Ishikawa (cell line): ENCODE measurements at regions not wholly inside any gene's neighbourhood (a gene's known extent, or its start where the extent isn't known, plus 50 kb on each side); places are given as distances from the start of the nearest gene placed in this dataset.
A peak's percentile ranks its signal among the peaks of the same experiment; 100 is the strongest.

Source experiments
- CEBPB ChIP-seq: IDR thresholded peaks from 2 replicates; pipeline ENCODE4 v1.6.1; 2012
- CREB1 ChIP-seq: IDR thresholded peaks from 2 replicates; pipeline ENCODE4 v1.6.1; 2012; ENCODE audit warnings: low read depth
- EGR1 ChIP-seq: IDR thresholded peaks from 2 replicates; pipeline ENCODE4 v1.6.1; 2012
- EP300 ChIP-seq: IDR thresholded peaks from 2 replicates; pipeline ENCODE4 v1.6.1; 2012; ENCODE audit warnings: borderline replicate concordance
- FOXM1 ChIP-seq: IDR thresholded peaks from 2 replicates; pipeline ENCODE4 v1.6.1; 2012; ENCODE audit warnings: low read depth, borderline replicate concordance
- NFIC ChIP-seq: IDR thresholded peaks from 2 replicates; pipeline ENCODE4 v1.6.1; 2012
- RAD21 ChIP-seq: IDR thresholded peaks from 2 replicates; pipeline ENCODE4 v1.6.1; 2012; ENCODE audit warnings: low read depth
- TAF1 ChIP-seq: IDR thresholded peaks from 2 replicates; pipeline ENCODE4 v1.6.1; 2012; ENCODE audit warnings: low read depth, mild to moderate bottlenecking
- TCF12 ChIP-seq: IDR thresholded peaks from 2 replicates; pipeline ENCODE4 v1.6.1; 2012; ENCODE audit warnings: low read depth
- TEAD4 ChIP-seq: IDR thresholded peaks from 2 replicates; pipeline ENCODE4 v1.6.1; 2012
- YY1 ChIP-seq: IDR thresholded peaks from 2 replicates; pipeline ENCODE4 v1.6.1; 2012; ENCODE audit warnings: low read depth
- ZBTB7A ChIP-seq: IDR thresholded peaks from 2 replicates; pipeline ENCODE4 v1.6.1; 2012; ENCODE audit warnings: low read depth
- TF ChIP-seq, protein P1 (sequence below): IDR thresholded peaks from 2 replicates; pipeline ENCODE4 v1.6.1; 2012
- TF ChIP-seq, protein P2 (sequence below): IDR thresholded peaks from 2 replicates; pipeline ENCODE4 v1.6.1; 2012
- TF ChIP-seq, protein P3 (sequence below): IDR thresholded peaks from 2 replicates; pipeline ENCODE4 v1.6.1; 2012; ENCODE audit warnings: low read depth, mild to moderate bottlenecking

DNA sequence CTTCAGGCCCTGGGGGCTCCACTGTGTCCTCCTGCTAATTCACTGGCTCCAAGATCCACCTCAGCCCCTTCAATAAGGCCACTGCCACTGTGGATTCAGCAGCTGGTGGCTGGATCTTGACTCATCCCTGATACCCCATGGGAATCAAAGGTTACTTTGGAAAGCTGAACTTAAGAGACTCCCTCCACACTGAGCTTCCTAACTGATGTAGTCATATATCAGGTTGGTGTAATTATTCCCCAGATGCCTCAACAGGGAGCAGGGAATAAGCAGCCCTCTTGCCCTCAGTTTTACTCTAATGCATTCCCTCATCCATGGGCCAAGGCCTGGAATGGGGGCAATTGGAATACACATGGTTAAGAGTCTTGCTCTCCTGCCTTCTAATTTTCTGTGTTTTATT lies 164.6 kb downstream of the FASLG start:
- TF ChIP-seq TCF12: no peak
- TF ChIP-seq, protein P1, sequence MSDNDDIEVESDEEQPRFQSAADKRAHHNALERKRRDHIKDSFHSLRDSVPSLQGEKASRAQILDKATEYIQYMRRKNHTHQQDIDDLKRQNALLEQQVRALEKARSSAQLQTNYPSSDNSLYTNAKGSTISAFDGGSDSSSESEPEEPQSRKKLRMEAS: no peak
- TF ChIP-seq TEAD4: no peak
- TF ChIP-seq FOXM1: no peak
- TF ChIP-seq RAD21: no peak
- no peak for TF ChIP-seq ZBTB7A
- TF ChIP-seq NFIC: no peak
- no peak for TF ChIP-seq TAF1
- no peak for TF ChIP-seq YY1
- no peak for TF ChIP-seq CREB1

DNA sequence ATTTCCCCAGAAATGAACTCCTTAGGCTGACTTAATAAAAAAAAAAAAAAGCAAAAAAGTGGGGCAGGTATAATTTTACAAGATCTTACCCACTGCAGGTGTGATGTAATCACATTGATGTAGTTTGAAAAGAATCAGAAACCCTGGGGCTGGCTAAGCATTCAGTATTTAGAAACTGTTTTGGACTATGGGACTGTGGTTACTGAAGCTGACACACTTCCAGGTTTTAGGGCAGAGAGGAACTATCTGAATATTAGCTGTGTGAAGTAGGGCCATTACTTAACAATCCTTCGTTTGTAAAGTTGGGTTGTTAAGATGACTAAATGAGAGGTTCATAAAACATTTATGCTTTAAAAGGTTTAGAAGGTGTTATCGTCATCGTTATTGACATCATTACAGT lies 165.3 kb downstream of the FASLG start:
- TF ChIP-seq NFIC: no peak
- no peak for TF ChIP-seq RAD21
- TF ChIP-seq EGR1: no peak
- TF ChIP-seq, protein P1: no peak
- no peak for TF ChIP-seq FOXM1
- TF ChIP-seq ZBTB7A: no peak
- TF ChIP-seq TAF1: no peak
- TF ChIP-seq TEAD4: no peak
- TF ChIP-seq CREB1: no peak
- no peak for TF ChIP-seq TCF12
- TF ChIP-seq CEBPB: no peak
- TF ChIP-seq, protein P2, sequence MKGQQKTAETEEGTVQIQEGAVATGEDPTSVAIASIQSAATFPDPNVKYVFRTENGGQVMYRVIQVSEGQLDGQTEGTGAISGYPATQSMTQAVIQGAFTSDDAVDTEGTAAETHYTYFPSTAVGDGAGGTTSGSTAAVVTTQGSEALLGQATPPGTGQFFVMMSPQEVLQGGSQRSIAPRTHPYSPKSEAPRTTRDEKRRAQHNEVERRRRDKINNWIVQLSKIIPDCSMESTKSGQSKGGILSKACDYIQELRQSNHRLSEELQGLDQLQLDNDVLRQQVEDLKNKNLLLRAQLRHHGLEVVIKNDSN: no peak
- no peak for TF ChIP-seq YY1

DNA sequence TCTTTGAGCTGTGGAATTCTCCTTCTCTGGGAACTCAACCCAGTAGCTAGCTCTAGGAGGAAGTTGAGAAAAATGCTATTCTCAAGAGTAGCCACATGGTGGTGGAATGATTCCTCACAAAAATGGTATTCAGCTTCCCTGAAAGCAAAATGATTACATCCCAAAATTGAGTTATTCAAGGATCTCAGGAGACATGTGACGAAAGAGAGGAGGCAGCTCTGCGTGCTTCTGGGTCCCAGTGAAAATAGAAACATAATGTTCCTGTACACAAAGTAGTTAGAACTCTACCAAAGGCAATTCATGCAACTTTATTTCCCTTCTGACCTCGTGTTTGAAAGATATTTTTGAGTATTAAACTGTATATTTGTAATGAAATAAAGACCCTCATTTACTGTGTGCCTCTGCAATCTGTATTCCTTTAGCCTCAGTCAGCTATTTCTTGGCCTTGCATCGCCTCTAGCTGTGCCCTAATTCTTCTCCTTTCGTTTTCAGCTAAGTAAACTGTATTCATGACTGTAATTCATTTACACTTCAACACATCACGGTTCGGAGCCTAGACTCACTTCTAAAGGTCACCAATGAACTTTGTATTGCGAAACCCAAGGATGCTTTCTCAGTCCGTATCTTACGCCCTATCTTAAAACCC lies 167.3 kb downstream of the FASLG start:
- TF ChIP-seq, protein P2: no peak
- TF ChIP-seq YY1 (no peak), TAF1 (no peak), CEBPB (peak; percentile 27; the same call in 1 of the 2 replicates), RAD21 (peak; percentile 81), EP300 (no peak)

DNA sequence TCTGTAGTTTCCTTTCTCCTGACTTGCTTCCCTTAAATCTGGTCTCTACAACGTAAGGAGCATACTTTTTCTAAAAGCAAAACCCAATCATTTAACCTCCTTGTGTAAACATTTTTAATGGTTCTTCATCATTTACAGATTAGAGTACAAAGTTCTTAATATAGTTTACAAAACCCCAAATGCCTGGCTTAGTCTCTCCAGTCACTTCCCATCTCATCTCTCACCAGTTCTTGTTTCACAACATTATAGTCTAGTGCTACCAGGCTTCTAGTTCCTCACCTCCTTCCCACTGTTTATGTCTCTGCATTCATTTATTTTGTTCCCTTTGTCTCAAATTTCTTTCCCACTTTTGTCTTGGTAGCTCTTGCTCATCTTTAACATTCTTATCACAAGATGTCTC lies 168.4 kb downstream of the FASLG start:
- TF ChIP-seq ZBTB7A: no peak
- TF ChIP-seq, protein P1: no peak
- no peak for TF ChIP-seq TEAD4
- TF ChIP-seq, protein P3, sequence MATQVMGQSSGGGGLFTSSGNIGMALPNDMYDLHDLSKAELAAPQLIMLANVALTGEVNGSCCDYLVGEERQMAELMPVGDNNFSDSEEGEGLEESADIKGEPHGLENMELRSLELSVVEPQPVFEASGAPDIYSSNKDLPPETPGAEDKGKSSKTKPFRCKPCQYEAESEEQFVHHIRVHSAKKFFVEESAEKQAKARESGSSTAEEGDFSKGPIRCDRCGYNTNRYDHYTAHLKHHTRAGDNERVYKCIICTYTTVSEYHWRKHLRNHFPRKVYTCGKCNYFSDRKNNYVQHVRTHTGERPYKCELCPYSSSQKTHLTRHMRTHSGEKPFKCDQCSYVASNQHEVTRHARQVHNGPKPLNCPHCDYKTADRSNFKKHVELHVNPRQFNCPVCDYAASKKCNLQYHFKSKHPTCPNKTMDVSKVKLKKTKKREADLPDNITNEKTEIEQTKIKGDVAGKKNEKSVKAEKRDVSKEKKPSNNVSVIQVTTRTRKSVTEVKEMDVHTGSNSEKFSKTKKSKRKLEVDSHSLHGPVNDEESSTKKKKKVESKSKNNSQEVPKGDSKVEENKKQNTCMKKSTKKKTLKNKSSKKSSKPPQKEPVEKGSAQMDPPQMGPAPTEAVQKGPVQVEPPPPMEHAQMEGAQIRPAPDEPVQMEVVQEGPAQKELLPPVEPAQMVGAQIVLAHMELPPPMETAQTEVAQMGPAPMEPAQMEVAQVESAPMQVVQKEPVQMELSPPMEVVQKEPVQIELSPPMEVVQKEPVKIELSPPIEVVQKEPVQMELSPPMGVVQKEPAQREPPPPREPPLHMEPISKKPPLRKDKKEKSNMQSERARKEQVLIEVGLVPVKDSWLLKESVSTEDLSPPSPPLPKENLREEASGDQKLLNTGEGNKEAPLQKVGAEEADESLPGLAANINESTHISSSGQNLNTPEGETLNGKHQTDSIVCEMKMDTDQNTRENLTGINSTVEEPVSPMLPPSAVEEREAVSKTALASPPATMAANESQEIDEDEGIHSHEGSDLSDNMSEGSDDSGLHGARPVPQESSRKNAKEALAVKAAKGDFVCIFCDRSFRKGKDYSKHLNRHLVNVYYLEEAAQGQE: no peak
- TF ChIP-seq YY1: no peak
- no peak for TF ChIP-seq CEBPB
- no peak for TF ChIP-seq NFIC
- no peak for TF ChIP-seq RAD21
- TF ChIP-seq TCF12: no peak

DNA sequence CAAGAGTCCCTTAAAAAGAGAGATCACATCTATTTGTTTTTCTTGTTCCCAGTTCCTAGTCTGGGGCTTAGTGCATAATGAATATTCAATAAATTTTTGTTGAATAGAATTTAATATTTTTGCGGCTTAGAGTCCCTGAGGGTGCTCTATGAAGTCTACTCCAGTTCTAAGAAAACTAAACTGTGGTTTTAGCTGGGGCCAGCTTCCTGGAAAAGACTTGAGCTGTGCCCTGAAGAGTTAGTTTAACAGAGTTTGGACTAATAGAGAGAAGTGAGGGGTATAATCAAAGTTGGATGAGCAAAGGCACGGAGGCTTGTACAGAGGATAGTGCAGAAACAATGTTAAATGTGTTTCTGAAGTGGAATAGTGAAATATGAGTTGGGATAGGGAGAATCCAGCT lies 168.9 kb downstream of the FASLG start:
- TF ChIP-seq, protein P2: no peak
- TF ChIP-seq, protein P3: no peak
- TF ChIP-seq FOXM1 (no peak), CEBPB (no peak), TEAD4 (no peak), TCF12 (no peak), YY1 (no peak), TAF1 (no peak)
- TF ChIP-seq, protein P1: no peak
